ENCODE measurements at regions not wholly inside any gene's neighbourhood (a gene's known extent, or its start where the extent isn't known, plus 50 kb on each side); places are given as distances from the start of the nearest gene placed in this dataset.

- TF ChIP-seq CTCF (conservative IDR thresholded peaks at IDR 0.05; ENCODE audit: low read depth, low read length) (no peak), EZH2 (IDR thresholded peaks at IDR 0.05; ENCODE audit: low read length, unreplicated experiment) (no peak), EZH2phosphoT487 (IDR thresholded peaks at IDR 0.05; ENCODE audit: borderline replicate concordance, low read length) (no peak)
Observed at GRCh38 chr12:45666816-45667215, 62.7 kb upstream of the ARID2 start.

Data from PC-3 (cell line).